CD4-positive, alpha-beta memory T cell (primary cell): ENCODE measurements at regions not wholly inside any gene's neighbourhood (a gene's known extent, or its start where the extent isn't known, plus 50 kb on each side); places are given as distances from the start of the nearest gene placed in this dataset.

ENCODE experiments used
- CTCF ChIA-PET: fragments of 350-600 bp; sonication (Branson Sonifier 250); formaldehyde crosslinking; loops from one replicate; lab custom pipeline; 2021; ENCODE audit warnings: inconsistent platforms; ENCODE audit not compliant: partially characterized antibody; lab: Charles Lee
- POLR2A ChIA-PET: fragments of 350-600 bp; sonication (Branson Sonifier 250); formaldehyde crosslinking; loops from one replicate; lab custom pipeline; 2021; ENCODE audit not compliant: partially characterized antibody; lab: Charles Lee
- DNase-seq, 5 donors: peaks; one replicate each; pipeline versions ENCODE4 v3.0.0 to v3.0.0-alpha.2; 2020 to 2022; ENCODE audit warnings: mixed read lengths in 1 of 5
- H3K27ac ChIP-seq: one replicate; pipeline ENCODE4 v1.7.0; 2013; ENCODE audit warnings: low read depth, low read length
- H3K27me3 ChIP-seq: 2 replicates; pipeline ENCODE4 v1.7.0; 2013; ENCODE audit warnings: mild to moderate bottlenecking, low read length, moderate library complexity; ENCODE audit not compliant: insufficient read depth
- H3K36me3 ChIP-seq: 2 replicates; pipeline ENCODE4 v1.7.0; 2013; ENCODE audit warnings: mild to moderate bottlenecking, low read length, moderate library complexity; ENCODE audit not compliant: insufficient read depth
- H3K4me1 ChIP-seq: 2 replicates; pipeline ENCODE4 v1.7.0; 2013; ENCODE audit warnings: mild to moderate bottlenecking, low read length, moderate library complexity; ENCODE audit not compliant: insufficient read depth
- H3K4me3 ChIP-seq, 2 donors: one replicate each; pipeline ENCODE4 v1.7.0; 2013; ENCODE audit warnings: low read length in 2 of 2, mild to moderate bottlenecking in 1 of 2
- H3K9me3 ChIP-seq, 2 donors: one replicate each; pipeline ENCODE4 v1.7.0; 2013; ENCODE audit warnings: low read length in 2 of 2, control low read depth in 1 of 2; ENCODE audit not compliant: control insufficient read depth in 1 of 2
- H3K27ac Mint-ChIP-seq, 7 donors: one replicate each; pipeline ENCODE4 v1.8.0; 2020 to 2021; ENCODE audit warnings: mixed read lengths in 7 of 7, mild to moderate bottlenecking in 6 of 7, inconsistent platforms in 3 of 7, moderate library complexity in 3 of 7
- H3K27me3 Mint-ChIP-seq, 2 donors: one replicate each; pipeline ENCODE4 v1.8.0; 2020 to 2021; ENCODE audit warnings: mixed read lengths in 2 of 2
- H3K36me3 Mint-ChIP-seq, 2 donors: one replicate each; pipeline ENCODE4 v1.8.0; 2020 to 2021; ENCODE audit warnings: mixed read lengths in 2 of 2, inconsistent platforms in 1 of 2, mild to moderate bottlenecking in 1 of 2
- H3K4me1 Mint-ChIP-seq, 4 donors: one replicate each; pipeline ENCODE4 v1.8.0; 2020 to 2021; ENCODE audit warnings: mixed read lengths in 4 of 4, mild to moderate bottlenecking in 1 of 4
- H3K4me3 Mint-ChIP-seq, 8 donors: one replicate each; pipeline ENCODE4 v1.8.0; 2020 to 2021; ENCODE audit warnings: mixed read lengths in 8 of 8, mild to moderate bottlenecking in 7 of 8, moderate library complexity in 6 of 8, inconsistent platforms in 3 of 8
- H3K9me3 Mint-ChIP-seq, 8 donors: one replicate each; pipeline ENCODE4 v1.8.0; 2020 to 2021; ENCODE audit warnings: mixed read lengths in 8 of 8, mild to moderate bottlenecking in 5 of 8, inconsistent platforms in 3 of 8, moderate library complexity in 1 of 8
- intact Hi-C: fragments of 100-400 bp; cut with micrococcal nuclease; formaldehyde crosslinking; loops from one replicate; pipeline ENCODE4 v1.15.1; 2023

GRCh38 chrX:128927363-128927762, 595.9 kb downstream of the SMARCA1 start:
- H3K27me3 ChIP-seq: no peaks in the 10 kb centered on the region
- Mint-ChIP-seq H3K27ac (no peak overlapping the region), H3K4me1 (no peaks in the 10 kb centered on the region), H3K27me3 (no peaks in the 10 kb centered on the region), H3K4me3 (no peak overlapping the region), H3K36me3 (no peaks in the 10 kb centered on the region), H3K9me3 (peaks cover 0 to 3% (median 0%) of the 10 kb centered on the region in 8 donors)
- intact Hi-C loops: no loop called here
- ChIA-PET CTCF (no interaction called here), POLR2A (no interaction called here)
- no peaks in the 10 kb centered on the region for H3K36me3 ChIP-seq
- H3K4me1 ChIP-seq: no peaks in the 10 kb centered on the region
- no peaks in the 10 kb centered on the region for H3K9me3 ChIP-seq
- H3K27ac ChIP-seq: no peak overlapping the region
- no peak overlapping the region for H3K4me3 ChIP-seq
- DNase-seq: no peak

GRCh38 chrX:128906753-128907152, 616.5 kb downstream of the SMARCA1 start:
- POLR2A ChIA-PET: no interaction called here
- intact Hi-C loops: no loop called here
- no peak overlapping the region for H3K4me3 Mint-ChIP-seq

GRCh38 chrX:128901018-128901417, 622.3 kb downstream of the SMARCA1 start:
- Mint-ChIP-seq H3K27ac (no peak overlapping the region), H3K4me3 (no peak overlapping the region), H3K4me1 (no peaks in the 10 kb centered on the region), H3K9me3 (no peaks in the 10 kb centered on the region), H3K27me3 (no peaks in the 10 kb centered on the region), H3K36me3 (no peaks in the 10 kb centered on the region)
- Histone ChIP-seq H3K4me3 (no peak overlapping the region), H3K4me1 (no peaks in the 10 kb centered on the region), H3K27ac (no peak overlapping the region), H3K27me3 (no peaks in the 10 kb centered on the region), H3K36me3 (no peaks in the 10 kb centered on the region), H3K9me3 (no peaks in the 10 kb centered on the region)
- ChIA-PET POLR2A (no interaction called here), CTCF (no interaction called here)
- no peak for DNase-seq
- intact Hi-C loops: no loop called here

More at GRCh38 chrX:128906753-128907152, 616.5 kb downstream of the SMARCA1 start:
- DNase-seq: no peak
- no peaks in the 10 kb centered on the region for H3K36me3 ChIP-seq
- no peaks in the 10 kb centered on the region for H3K36me3 Mint-ChIP-seq
- no peaks in the 10 kb centered on the region for H3K4me1 ChIP-seq
- H3K9me3 Mint-ChIP-seq: no peaks in the 10 kb centered on the region
- no peaks in the 10 kb centered on the region for H3K4me1 Mint-ChIP-seq
- H3K27me3 ChIP-seq: no peaks in the 10 kb centered on the region
- H3K27ac Mint-ChIP-seq: no peak overlapping the region
- no peak overlapping the region for H3K4me3 ChIP-seq
- no peaks in the 10 kb centered on the region for H3K9me3 ChIP-seq
- H3K27me3 Mint-ChIP-seq: peaks cover 0 to 1% of the 10 kb centered on the region in 2 donors
- CTCF ChIA-PET: no interaction called here
- H3K27ac ChIP-seq: no peak overlapping the region

GRCh38 chrX:128897621-128898020, 625.7 kb downstream of the SMARCA1 start:
- Mint-ChIP-seq H3K36me3 (no peaks in the 10 kb centered on the region), H3K4me3 (no peak overlapping the region), H3K27me3 (no peaks in the 10 kb centered on the region), H3K27ac (no peak overlapping the region), H3K9me3 (no peaks in the 10 kb centered on the region), H3K4me1 (no peaks in the 10 kb centered on the region)
- H3K36me3 ChIP-seq: no peaks in the 10 kb centered on the region
- no peak overlapping the region for H3K4me3 ChIP-seq
- DNase-seq: no peak
- H3K27me3 ChIP-seq: no peaks in the 10 kb centered on the region
- intact Hi-C loops: no loop called here
- ChIA-PET CTCF (no interaction called here), POLR2A (no interaction called here)
- H3K9me3 ChIP-seq: no peaks in the 10 kb centered on the region
- no peak overlapping the region for H3K27ac ChIP-seq
- no peaks in the 10 kb centered on the region for H3K4me1 ChIP-seq

GRCh38 chrX:128891554-128891953, 631.7 kb downstream of the SMARCA1 start:
- no peaks in the 10 kb centered on the region for H3K4me1 Mint-ChIP-seq
- H3K4me3 ChIP-seq: no peak overlapping the region
- intact Hi-C loops: no loop called here
- no peak overlapping the region for H3K27ac ChIP-seq
- ChIA-PET CTCF (no interaction called here), POLR2A (no interaction called here)
- no peaks in the 10 kb centered on the region for H3K9me3 ChIP-seq
- no peak for DNase-seq
- H3K27me3 ChIP-seq: no peaks in the 10 kb centered on the region
- H3K27me3 Mint-ChIP-seq: no peaks in the 10 kb centered on the region
- H3K36me3 Mint-ChIP-seq: no peaks in the 10 kb centered on the region
- no peak overlapping the region for H3K4me3 Mint-ChIP-seq
- peaks cover 0 to 8% (median 0%) of the 10 kb centered on the region in 8 donors for H3K9me3 Mint-ChIP-seq
- H3K4me1 ChIP-seq: no peaks in the 10 kb centered on the region
- H3K27ac Mint-ChIP-seq: no peak overlapping the region
- no peaks in the 10 kb centered on the region for H3K36me3 ChIP-seq

GRCh38 chrX:128884430-128884829, 638.9 kb downstream of the SMARCA1 start:
- Mint-ChIP-seq H3K27me3 (no peaks in the 10 kb centered on the region), H3K4me3 (peak overlapping the region in 1 of 8 donors; percentile 41), H3K36me3 (no peaks in the 10 kb centered on the region), H3K27ac (no peak overlapping the region), H3K9me3 (peaks cover 0 to 8% (median 0%) of the 10 kb centered on the region in 8 donors), H3K4me1 (no peaks in the 10 kb centered on the region)
- DNase-seq: no peak
- POLR2A ChIA-PET: no interaction called here
- intact Hi-C loops: no loop called here
- no peaks in the 10 kb centered on the region for H3K9me3 ChIP-seq
- no peaks in the 10 kb centered on the region for H3K4me1 ChIP-seq
- no peaks in the 10 kb centered on the region for H3K36me3 ChIP-seq
- CTCF ChIA-PET: no interaction called here
- no peak overlapping the region for H3K4me3 ChIP-seq
- H3K27ac ChIP-seq: no peak overlapping the region
- no peaks in the 10 kb centered on the region for H3K27me3 ChIP-seq

- Histone ChIP-seq H3K36me3 (no peaks in the 10 kb centered on the region), H3K27ac (no peak overlapping the region), H3K9me3 (no peaks in the 10 kb centered on the region), H3K4me3 (no peak overlapping the region), H3K27me3 (no peaks in the 10 kb centered on the region), H3K4me1 (no peaks in the 10 kb centered on the region)
- Mint-ChIP-seq H3K4me3 (no peak overlapping the region), H3K36me3 (no peaks in the 10 kb centered on the region), H3K4me1 (no peaks in the 10 kb centered on the region), H3K27me3 (no peaks in the 10 kb centered on the region), H3K9me3 (peaks cover 0 to 8% (median 0%) of the 10 kb centered on the region in 8 donors), H3K27ac (no peak overlapping the region)
- intact Hi-C loops: no loop called here
- ChIA-PET POLR2A (no interaction called here), CTCF (no interaction called here)
- DNase-seq: no peak
Observed at GRCh38 chrX:128883650-128884049, 639.6 kb downstream of the SMARCA1 start.

- no peaks in the 10 kb centered on the region for H3K36me3 ChIP-seq
- no peak overlapping the region for H3K4me3 ChIP-seq
- intact Hi-C loops: no loop called here
- no peak overlapping the region for H3K27ac ChIP-seq
- H3K27me3 ChIP-seq: no peaks in the 10 kb centered on the region
- no peak overlapping the region for H3K4me3 Mint-ChIP-seq
- ChIA-PET POLR2A (no interaction called here), CTCF (no interaction called here)
- no peaks in the 10 kb centered on the region for H3K4me1 ChIP-seq
- H3K27me3 Mint-ChIP-seq: no peaks in the 10 kb centered on the region
- H3K9me3 ChIP-seq: no peaks in the 10 kb centered on the region
- peaks cover 0 to 3% (median 0%) of the 10 kb centered on the region in 8 donors for H3K9me3 Mint-ChIP-seq
- no peaks in the 10 kb centered on the region for H3K36me3 Mint-ChIP-seq
- H3K4me1 Mint-ChIP-seq: no peaks in the 10 kb centered on the region
- no peak overlapping the region for H3K27ac Mint-ChIP-seq
- no peak for DNase-seq
Observed at GRCh38 chrX:128870361-128870760, 652.9 kb downstream of the SMARCA1 start.
